D721Med (cell line): ENCODE measurements at regions not wholly inside any gene's neighbourhood (a gene's known extent, or its start where the extent isn't known, plus 50 kb on each side); places are given as distances from the start of the nearest gene placed in this dataset.

ENCODE experiments used
- DNase-seq: peaks from one replicate; pipeline ENCODE4 v3.0.0; 2011; ENCODE audit warnings: low spot score; ENCODE audit not compliant: insufficient read length
- FAIRE-seq: peaks from 2 replicates; lab custom pipeline; 2011; peaks lifted over from hg19 to GRCh38; lab: Jason Lieb, UNC
- CTCF ChIP-seq: IDR thresholded peaks from 2 replicates; pipeline ENCODE4 v1.5.1; 2012; ENCODE audit warnings: mild to moderate bottlenecking, control low read depth; ENCODE audit not compliant: insufficient read depth; ENCODE audit errors: missing control alignments

- DNase-seq (no peak), FAIRE-seq (no peak)
- no peak for TF ChIP-seq CTCF
Observed at GRCh38 chr7:15041226-15041625, 138.7 kb upstream of the DGKB start.

- FAIRE-seq (no peak), DNase-seq (no peak)
- TF ChIP-seq CTCF = no peak
Observed at GRCh38 chr7:15035814-15036213, 133.3 kb upstream of the DGKB start.

- no peak for TF ChIP-seq CTCF
- DNase-seq (no peak), FAIRE-seq (no peak)
Observed at GRCh38 chr7:15033039-15033438, 130.5 kb upstream of the DGKB start.

- TF ChIP-seq CTCF = no peak
Observed at GRCh38 chr7:15018981-15019380, 116.4 kb upstream of the DGKB start.

GRCh38 chr7:15016766-15017165, 114.2 kb upstream of the DGKB start:
- TF ChIP-seq CTCF = no peak
- FAIRE-seq (no peak), DNase-seq (no peak)

More at GRCh38 chr7:15018981-15019380, 116.4 kb upstream of the DGKB start:
- FAIRE-seq (no peak), DNase-seq (no peak)

- no peak for DNase-seq
- TF ChIP-seq CTCF = no peak
- FAIRE-seq = no peak
Observed at GRCh38 chr7:15016315-15016667, 113.7 kb upstream of the DGKB start.

GRCh38 chr7:15015545-15016314, 113.2 kb upstream of the DGKB start:
- FAIRE-seq = peak; percentile 32
- TF ChIP-seq CTCF = peak; percentile 64
- peak; percentile 17 for DNase-seq
